ENCODE measurements at regions not wholly inside any gene's neighbourhood (a gene's known extent, or its start where the extent isn't known, plus 50 kb on each side); places are given as distances from the start of the nearest gene placed in this dataset.
"Not testable (repeated sequence)": the region's sequence is repeated elsewhere in the genome, so short reads cannot be mapped to it uniquely, and the experiment has no call there.

DNA sequence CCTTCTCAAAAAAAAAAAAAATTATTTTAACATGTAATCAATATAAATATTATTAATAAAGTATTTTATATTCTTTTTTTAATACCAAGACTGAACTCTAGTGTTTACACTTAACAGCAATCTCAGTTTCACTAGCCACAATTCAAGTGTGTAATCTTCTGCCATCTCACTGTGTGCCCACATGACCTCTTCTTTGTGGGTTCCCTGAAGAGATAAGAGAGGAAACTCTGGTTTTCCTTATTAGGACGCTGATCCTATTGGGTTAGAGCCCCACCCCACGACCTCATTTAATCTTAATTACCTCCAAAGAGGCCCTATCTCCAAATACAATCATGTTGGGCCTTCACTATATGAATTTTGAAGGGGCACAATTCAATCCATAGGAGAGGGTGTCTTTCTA lies 177.6 kb downstream of the STK31 start:
- DNase-seq: no peak

- DNase-seq: no peak
Measured at GRCh38 chr7:23888958-23889357, 178.9 kb downstream of the STK31 start.

GRCh38 chr7:23889566-23889965 lies 179.5 kb downstream of the STK31 start:
- DNase-seq: no peak

GRCh38 chr7:23892019-23892418 lies 182.0 kb downstream of the STK31 start:
- DNase-seq: no peak

DNA sequence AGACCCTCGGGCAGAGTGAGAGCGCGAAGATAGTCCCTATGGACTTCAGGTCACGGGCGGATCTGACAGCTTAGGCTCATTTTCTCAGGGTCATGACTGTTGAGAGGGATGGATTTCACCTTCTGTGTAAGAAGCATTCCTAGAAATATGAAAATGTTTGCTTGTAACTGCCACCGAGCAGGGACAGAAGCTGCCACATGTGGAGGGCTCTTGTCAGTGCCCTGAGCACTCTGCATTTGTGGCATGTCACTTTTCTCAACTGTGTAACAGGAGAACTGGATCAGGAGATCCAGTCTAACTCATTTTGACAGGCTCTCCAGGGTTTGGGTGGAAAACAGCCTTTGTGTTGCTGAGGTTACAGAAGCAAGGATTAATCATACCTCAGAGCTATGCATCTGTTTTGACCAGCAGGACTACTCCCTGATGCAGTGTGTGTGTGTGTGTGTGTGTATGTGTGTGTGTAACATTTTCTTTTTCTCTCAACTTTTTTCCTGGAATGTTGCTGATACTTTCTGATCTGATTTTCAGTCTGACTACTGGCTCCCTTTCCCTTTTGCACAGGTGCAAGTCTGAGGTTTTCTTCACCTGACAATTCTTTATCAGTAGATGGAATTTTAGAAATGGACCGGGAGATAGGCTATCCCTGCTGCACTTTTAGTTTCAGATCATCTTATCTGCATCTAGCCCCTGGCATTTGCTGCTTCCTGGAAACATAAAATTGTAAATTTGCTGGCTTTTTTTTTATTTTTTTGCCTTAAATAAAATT lies 183.3 kb downstream of the STK31 start:
- no peak for DNase-seq

- no peak for DNase-seq
Measured at GRCh38 chr7:23893942-23894891, 184.2 kb downstream of the STK31 start.

- no peak for DNase-seq
Measured at GRCh38 chr7:23894892-23895569, 185.0 kb downstream of the STK31 start.

- DNase-seq: no peak
Measured at GRCh38 chr7:23895666-23896096, 185.7 kb downstream of the STK31 start.

- DNase-seq: no peak
Measured at GRCh38 chr7:23898619-23899018, 188.6 kb downstream of the STK31 start.

- not testable (repeated sequence) for DNase-seq
Measured at GRCh38 chr7:23904901-23905300, 194.9 kb downstream of the STK31 start.

DNA sequence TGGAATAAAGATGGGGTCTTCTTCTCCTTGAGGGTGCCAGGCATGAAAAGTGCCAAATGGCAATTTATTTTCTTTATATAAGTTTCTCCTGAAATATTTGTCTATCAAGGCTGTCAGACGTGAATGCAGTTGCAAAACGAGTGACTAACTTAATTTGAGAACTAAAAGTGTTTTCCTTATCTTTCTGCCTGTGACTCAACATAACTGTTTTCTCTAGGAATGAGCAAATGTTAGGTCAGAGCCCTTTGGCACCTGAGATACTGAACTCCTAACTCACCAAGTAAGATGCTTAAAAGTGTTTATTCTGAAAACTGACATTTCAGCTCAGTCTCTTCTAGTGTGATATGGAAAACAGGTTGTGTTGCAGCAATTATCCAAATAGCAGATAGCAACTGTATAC lies 197.0 kb downstream of the STK31 start:
- no peak for DNase-seq

DNA sequence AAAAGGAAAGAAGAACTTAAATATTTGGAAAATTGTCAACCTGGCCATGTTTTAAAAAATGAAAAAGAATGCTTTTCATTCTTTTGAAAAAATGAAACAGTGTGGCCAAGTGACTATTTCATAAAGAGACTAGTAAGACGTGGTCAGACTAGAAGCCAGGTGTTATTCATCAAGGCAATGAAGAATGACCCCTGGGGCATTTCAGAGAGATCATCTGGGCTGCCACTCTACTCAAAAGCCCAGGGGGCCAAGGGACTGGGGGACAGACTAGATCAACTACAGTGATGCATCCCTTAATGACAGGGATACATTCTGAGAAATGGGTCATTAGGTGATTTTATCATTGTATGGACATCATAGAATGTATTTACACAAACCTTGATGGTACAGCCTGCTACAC lies 199.4 kb downstream of the STK31 start:
- no peak for DNase-seq

- no peak for DNase-seq
Measured at GRCh38 chr7:23912065-23912464, 202.0 kb downstream of the STK31 start.

DNA sequence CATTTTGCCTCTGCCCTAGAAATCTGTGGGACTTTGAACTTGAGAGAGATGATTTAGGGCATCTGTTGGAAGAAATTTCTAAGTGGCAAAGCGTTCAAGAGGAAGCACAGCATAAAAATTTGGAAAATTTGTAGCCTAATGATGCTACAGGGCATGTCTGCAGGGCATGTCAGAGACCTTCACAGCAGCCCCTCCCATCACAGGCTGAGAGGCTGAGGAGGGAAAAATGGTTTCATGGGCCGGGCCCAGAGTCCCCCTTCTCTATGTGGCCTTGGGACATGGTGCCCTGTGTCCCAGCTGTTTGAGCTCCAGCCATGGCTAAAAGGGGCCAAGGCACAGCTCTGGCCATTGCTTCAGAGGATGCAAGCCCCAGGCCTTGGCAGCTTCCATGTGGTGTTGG lies 203.0 kb downstream of the STK31 start:
- no peak for DNase-seq

GRCh38 chr7:23915236-23915635 lies 205.2 kb downstream of the STK31 start:
- peak; percentile 72 for DNase-seq

GRCh38 chr7:23918286-23918685 lies 208.3 kb downstream of the STK31 start:
- DNase-seq: no peak

DNA sequence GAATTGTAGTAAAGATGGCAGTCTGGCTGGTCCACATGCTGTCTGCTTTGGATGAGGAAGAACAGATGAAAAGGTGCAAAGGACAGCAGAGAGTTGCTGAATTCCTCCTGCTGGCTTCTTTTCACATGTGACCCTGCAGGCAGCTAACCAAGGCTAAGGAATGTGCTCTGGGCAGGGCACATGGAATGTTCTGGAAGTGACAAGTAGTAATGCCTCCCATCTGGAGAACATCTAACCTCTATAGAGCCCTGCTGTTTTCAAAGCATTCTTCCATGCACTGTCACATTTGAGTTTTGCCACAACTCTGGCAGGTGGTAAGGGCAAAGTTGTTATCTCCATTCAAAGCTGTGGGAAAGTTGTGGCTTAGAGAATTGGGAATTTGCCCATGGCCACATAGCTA lies 208.8 kb downstream of the STK31 start:
- no peak for DNase-seq

- DNase-seq: no peak
Measured at GRCh38 chr7:23925088-23925487, 215.1 kb downstream of the STK31 start.

GRCh38 chr7:23927709-23928417 lies 217.8 kb downstream of the STK31 start:
- DNase-seq: no peak

DNA sequence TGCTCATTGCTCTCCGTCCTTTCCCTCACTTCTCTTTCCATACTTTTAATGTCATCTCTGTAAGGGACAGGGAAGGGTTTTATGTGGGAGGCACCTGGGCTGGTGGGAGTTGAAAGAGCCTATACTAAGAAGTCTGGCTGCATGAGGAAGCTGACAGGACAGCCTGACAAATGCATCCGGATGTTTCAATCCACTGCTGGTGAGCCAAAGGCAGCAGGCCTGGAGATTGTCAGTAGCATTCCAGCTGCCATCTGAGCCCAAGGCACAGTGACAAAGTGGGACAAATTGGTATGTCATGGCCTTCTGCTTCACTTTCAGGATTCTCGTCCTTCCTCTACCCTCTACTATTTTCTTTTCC lies 218.4 kb downstream of the STK31 start:
- DNase-seq: no peak

DNA sequence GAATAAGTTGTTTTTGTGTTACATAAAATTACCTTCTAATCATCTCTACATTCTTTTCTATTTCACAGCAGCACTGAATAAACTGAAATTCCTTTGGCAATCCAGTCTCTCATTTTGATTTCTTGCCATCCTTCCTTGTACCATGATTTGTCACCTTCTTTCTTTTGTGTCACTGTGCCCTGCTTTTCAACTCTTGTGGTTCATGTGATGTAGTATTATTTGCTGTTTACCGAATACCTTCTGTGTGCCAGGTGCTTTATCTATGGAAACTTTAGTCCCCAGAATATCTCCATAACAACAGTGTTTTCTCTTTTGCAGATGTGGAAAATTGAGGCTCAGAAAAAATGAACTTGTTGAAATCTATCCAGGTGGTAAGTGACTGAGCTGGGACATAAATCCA lies 220.3 kb downstream of the STK31 start:
- no peak for DNase-seq

DNA sequence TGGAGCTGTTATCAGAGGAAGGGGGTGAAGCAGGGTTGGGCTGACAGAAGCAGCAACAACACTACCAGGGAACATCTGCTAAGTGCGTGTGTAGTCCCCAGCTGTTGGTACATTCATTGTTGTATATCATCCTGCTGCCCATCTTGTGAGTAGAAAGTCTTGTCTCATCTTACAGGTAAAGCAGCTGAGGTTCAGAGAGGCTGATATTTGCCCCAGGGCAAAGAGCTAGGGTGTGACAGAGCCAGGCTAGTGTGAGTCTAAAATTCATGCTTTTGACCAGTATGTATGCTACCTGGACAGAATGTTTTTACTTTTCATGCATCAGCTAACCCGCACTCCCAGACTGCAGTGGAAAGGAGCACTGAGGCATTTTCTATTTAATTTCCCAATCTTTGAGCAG lies 221.6 kb downstream of the STK31 start:
- DNase-seq: peak; percentile 51

- no peak for DNase-seq
Measured at GRCh38 chr7:23938215-23938614, 228.2 kb downstream of the STK31 start.
